Inflammatory macrophage (primary cell): ENCODE measurements at regions not wholly inside any gene's neighbourhood (a gene's known extent, or its start where the extent isn't known, plus 50 kb on each side); places are given as distances from the start of the nearest gene placed in this dataset.
"Not testable (repeated sequence)": the region's sequence is repeated elsewhere in the genome, so short reads cannot be mapped to it uniquely, and the experiment has no call there.

Experiments
- DNase-seq, 2 donors: peaks; one replicate each; pipeline ENCODE4 v3.0.0-alpha.2; 2020 to 2022

- DNase-seq, result not testable (repeated sequence)
Observed at GRCh38 chr16:29158031-29158784, 173.4 kb downstream of the LAT start.

DNA sequence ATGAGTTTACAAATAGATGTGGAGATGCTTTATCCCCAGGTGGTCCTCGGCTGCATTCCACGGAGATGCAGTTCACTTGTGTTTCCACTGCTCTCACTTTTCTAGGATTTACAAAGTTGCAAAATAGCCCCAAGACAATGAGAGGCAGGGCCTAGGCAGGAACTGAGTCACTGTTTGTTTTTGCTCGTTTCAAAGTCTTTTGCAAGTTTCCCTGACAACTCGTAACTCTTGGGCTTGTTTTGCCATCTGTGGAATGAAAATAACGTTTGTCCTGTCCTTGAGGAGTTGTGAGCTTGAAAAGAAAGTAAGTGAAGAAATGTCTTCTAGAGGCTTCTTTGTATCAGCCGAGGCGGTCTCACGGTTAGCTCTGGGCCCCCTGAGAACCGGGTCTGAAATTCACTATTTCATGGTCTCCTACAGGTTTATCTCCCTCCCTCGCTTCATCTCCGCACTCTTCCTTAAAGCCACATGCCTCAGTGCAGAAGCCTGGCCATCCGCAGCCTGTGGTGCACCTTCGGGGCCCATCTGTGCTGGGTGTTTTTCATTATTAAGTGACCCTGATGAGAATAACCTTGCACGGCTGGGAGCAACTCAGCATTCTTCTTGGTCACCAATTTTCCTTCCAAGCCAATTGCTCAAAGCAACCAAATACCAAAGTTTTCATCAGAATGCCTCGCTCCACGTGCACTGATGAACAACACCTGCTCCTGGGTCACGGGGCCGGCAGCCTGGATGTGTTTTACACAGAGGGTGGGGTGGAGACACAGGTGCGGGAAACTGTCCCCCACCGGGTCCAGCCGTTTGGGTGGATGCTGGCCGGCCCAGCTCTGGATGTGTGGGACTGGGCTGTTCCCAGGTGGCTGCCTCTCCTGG is 172.4 kb downstream of the LAT start:
- peak; percentile 90 to 92 for DNase-seq

DNA sequence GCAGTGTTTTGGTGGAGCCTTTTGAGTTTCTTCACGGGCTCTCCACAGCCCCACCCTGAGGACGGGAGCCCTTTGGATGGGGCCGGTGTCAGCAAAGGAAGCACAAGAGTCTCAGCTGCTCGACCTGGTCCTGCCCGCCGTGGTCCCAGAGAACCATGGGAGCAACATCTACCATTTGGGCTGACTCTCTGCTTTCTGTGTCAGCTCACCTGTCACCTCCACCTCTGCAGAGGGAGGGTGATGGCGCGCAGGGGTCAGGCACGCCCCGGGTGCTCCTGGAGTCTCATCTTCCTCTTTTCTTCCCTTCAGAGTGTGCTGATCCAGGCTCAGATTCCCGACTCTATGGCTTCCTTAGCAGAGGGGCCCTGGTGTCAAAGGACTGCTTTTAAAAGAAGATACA is 171.7 kb downstream of the LAT start:
- DNase-seq, result no peak

DNA sequence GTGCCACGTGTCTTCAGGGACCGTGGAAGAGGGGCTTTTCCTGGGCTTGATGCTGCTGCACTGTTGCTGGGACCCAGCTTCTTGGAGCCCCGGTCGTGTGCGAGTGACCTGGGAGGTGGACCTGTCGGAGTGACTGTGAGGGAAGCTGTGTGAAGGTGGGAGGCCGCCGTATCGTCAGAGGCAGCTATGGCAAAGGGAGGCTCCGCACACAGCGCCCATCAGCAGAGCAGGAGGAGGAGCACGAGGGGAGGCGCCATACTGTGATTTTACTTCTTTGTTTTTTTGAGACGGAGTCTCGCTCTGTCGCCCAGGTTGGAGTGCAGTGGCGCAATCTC is 171.0 kb downstream of the LAT start:
- not testable (repeated sequence) for DNase-seq

DNA sequence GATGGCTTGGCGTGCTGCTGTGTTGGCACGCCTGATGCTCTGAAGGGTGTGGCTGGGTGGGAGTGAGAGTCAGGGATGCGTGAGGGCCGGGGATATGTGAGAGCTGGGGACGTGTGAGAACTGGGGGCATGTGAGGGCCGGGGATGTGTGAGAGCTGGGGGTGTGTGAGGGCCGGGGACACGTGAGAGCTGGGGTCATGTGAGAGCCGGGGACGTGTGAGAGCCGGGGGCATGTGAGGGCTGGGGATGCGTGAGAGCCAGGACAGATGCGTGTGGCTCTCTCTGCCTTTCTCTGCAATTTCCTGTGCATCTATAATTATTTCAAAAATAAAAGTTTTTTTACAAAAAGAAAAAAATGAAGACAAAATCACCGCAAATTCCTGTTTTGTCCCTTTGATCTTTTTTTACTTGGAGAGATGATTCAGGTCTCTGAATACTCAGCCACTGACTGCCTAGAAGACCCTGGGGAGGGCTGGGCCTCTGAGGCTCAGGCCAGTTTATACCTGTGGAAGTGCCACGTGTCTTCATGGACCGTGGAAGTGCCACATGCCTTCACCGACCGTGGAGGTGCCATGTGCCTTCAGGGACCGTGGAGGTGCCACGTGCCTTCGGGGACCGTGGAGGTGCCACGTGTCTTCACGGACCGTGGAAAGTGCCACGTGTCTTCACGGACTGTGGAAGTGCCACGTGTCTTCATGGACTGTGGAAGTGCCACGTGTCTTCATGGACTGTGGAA is 170.4 kb downstream of the LAT start:
- not testable (repeated sequence) for DNase-seq

DNA sequence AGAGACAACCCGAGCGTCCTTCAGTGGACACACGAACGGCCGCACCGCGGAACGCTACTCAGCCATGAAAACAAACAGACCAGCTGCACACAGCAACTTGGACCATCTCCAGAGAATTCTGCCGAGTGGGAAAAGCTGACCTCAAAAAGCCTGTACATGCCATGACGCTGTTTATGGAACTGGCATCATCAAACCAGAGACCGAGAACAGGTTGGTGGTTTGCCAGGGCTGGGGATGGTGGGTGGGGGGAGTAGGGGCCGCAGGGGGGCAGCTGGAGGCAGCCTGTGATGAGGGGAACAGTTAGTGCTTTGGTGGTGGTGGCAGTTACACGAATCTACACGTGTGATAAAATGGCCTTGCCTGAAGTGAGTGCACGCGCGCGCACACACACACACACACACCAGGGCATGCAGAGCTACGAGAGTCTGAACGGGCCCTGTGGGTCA is 169.8 kb downstream of the LAT start:
- no peak for DNase-seq

DNA sequence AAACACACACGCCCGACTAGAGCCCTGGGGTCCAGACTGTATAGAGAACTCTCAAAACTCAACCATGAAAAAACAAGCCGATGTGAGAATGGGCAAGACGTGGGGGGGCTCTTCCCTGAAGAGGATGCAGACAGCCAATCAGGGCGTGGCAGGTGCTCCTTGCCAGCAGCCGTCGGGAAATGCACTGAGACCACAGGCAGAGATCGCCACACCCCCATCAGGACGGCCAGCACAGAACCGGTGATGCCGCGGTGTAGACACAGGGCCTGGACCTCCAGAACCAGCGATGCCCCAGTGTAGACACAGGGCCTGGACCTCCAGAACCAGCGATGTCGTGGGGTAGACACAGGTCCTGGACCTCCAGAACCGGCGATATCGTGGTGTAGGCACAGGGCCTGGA is 169.2 kb downstream of the LAT start:
- no peak for DNase-seq

DNA sequence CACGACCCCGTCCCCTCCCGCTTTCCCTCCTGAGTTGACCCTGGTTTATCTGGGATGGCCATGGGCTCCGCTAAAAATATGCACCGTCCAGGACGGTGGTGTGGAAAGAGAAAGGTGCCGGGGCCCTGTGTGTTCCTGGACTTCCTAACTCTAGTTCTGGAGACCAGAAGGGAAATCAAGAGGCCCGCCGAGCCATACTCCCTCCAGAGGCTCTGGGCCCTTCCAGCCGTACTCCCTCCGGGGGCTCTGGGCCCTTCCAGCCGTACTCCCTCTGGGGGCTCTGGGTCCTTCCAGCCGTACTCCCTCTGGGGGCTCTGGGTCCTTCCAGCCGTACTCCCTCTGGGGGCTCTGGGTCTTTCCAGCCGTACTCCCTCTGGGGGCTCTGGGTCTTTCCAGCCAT is 168.5 kb downstream of the LAT start:
- DNase-seq, result not testable (repeated sequence)

DNA sequence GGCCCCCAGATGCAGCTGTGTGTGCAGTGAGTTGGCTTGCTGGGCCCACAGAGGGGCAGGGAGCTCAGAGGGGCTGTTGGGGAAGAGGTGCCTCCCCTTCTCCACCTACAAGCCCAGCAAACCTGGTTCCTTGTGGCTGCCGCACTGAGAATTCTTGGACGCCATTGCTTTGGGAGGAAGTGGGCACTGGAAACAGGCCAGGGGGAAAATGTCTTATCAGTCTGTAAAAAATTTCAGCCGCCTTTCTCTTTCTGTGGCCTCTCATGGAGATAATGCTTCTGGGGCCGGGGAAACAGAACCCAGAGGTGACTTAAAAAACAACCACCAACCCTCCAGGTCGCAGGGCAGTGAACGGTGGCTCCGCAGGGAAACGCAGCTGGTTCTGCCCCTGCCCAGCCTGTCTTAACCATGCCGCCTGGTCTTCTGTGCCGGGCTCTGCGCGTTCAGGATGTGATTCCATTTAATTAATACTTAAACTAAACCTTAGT is 167.7 kb downstream of the LAT start:
- DNase-seq, result not testable (repeated sequence)

- DNase-seq, result no peak
Observed at GRCh38 chr16:29151317-29151716, 166.5 kb downstream of the LAT start.

DNA sequence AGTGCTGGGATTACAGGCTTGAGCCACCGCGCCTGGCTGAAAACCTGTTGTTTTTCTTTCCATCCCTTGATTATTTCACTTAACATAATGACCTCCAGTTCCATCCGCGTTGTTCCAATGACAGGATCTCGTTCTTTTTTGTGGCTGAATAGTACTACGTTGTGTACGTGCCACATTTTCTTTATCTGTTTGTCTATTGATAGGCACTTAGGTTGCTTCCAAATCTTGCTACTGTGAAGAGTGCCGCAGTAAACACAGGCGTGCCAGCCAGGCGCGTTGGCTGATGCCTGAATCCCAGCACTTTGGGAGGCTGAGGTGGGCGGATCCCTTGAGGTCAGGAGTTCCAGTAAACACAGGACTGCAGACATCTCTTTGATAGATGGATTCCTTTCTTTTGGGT is 165.1 kb downstream of the LAT start:
- not testable (repeated sequence) for DNase-seq

- peak; percentile 35 to 47 for DNase-seq
Observed at GRCh38 chr16:29148867-29149272, 164.0 kb downstream of the LAT start.

- DNase-seq, result peak in 1 of 2 donors; percentile 70
Observed at GRCh38 chr16:29148131-29148691, 163.4 kb downstream of the LAT start.

DNA sequence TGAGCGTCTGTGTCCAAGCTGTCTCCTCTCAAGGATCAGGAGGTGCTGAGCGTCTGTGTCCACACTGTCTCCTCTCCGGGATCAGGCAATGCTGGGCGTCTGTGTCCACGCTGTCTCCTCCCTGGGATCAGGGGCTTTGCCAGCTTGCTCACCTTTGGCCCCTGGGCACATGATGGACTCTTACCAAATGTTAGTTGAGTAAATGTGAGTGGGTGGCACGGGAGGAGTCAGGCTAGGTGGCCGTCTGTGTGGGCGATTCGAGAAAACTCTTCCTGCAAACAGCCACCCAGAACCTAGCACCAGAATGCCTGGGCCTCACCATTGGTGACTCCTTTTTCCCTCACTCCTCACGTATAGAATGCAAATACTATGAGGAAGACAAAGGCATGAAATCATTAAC is 162.9 kb downstream of the LAT start:
- DNase-seq, result peak; percentile 55 to 71

DNA sequence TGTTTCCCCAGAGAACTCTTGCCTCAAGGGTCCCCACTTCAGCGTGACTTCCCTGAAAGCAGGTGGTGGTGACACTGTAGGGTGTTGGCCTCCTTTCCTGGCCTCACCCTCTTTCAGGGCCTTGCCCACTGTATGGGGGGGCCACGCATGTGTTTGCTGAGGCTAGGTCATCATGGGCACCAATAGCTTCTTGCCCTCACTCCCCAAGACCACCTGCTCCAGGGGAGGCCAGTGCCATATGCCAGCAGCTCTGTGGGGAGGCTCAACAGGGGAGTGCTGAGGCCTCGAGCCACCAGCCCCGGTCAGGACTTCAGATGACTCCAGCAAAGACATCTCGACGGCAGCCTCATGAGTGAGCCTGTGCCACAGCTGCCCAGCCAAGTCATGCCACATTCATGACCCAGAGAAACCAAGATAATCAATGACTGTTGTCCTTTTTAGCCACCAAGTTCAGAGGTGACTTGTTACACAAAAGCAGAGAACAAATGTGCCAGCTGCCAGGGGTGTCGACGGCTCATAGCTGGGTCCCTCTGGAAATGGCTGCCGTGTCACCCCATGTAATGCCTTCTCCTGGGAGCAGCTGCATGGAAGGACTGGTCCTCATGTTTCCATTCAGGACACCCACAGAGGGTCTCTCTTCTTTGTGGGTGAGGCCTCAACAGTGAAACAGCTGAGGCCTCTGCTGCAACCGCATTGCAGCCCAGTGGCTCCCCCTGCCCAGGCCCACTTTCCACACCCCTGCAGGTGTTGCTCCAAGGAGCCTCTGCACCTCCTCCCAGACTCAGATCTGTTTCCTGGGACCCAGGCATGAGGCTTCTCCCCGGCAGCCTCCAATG is 162.2 kb downstream of the LAT start:
- DNase-seq, result not testable (repeated sequence)

- no peak for DNase-seq
Observed at GRCh38 chr16:29146266-29146665, 161.4 kb downstream of the LAT start.

DNA sequence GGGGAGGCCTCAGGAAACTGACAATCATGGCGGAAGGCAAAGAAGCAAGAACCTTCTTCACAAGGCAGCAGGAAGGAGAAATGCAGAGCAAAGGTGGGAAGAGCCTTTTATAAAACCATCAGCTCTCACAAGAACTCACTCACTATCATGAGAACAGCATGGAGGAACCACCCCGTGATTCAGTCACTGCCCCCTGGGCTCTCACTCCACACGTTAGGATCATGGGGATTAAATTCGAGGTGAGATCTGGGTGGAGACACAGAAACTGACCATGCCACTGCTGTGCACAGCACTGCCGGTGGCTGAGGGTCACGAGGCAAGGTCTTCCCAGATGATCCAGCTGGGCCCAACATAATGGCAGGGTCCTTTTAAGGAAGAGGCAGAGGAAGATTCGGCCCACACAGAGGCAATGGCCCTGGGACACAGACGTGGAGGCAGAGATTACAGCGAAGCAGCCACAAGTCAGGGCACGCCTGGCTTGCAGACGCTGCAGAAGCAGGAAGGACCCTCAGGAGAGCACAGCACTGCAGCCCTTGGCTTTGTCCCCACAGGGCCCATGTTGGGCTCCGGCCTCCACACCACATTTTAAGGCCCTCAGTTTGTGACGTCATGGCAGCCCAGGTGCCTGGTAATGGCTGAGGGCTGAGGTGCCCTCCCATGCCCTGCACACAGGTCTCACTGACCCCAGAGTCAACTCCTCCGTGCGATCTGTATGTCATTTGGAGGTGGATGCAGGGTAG is 160.8 kb downstream of the LAT start:
- DNase-seq, result peak; percentile 5 to 67

DNA sequence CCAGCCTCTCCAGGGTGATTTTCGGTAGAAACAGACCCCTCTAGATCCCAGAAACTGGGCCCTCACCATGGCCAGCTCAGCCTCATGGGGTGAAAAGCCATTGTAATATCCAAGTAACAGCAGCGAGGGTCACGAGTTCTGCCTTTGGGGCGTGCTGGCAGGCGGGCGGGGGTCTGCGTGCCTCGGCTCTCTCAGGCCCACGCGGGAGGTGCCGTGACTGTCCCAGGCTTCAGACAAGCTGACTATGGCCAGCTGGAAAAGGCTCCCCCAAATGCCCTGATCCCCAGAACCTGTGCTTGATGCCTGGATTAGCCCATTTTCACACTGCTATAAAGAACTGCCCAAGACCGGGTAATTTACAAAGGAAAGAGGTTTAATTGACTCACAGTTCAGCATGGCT is 160.2 kb downstream of the LAT start:
- DNase-seq, result not testable (repeated sequence)

DNA sequence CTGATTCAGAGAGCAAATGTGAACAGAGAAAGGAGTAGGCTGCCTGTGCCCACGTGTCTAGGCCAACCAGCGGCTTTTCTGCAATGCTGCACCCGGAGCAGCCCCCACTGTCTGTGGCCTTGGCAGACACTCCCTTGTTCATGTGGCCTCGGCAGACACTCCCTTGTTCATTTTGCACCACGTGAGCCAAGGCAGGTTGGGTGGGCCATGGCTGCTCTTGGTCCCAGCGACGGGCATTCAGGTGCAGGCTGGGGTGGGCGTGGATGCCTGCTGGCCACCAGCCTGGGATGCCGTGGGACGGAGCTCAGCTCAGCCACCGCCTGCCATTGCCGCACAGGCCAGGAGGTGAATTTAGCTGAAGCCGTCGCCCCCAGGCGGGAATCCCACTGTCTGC is 159.8 kb downstream of the LAT start:
- not testable (repeated sequence) for DNase-seq

GRCh38 chr16:29143739-29144668 is 159.2 kb downstream of the LAT start:
- not testable (repeated sequence) for DNase-seq
